HCT116 (cell line): ENCODE measurements at regions not wholly inside any gene's neighbourhood (a gene's known extent, or its start where the extent isn't known, plus 50 kb on each side); places are given as distances from the start of the nearest gene placed in this dataset.

Experiments
- ATAC-seq: fragments of 200-7000 bp; cut with Tn5 transposase; 2 replicates; pipeline ENCODE4 v1.9.1; 2020; ENCODE audit warnings: mild to moderate bottlenecking, moderate library complexity
- BruUV-seq: library from RNA; stranded (reverse); fragments of 400-500 nt; replicated peaks from 2 replicates; lab custom pipeline; 2021; lab: Mats Ljungman, UMichigan
- CTCF ChIA-PET: fragments of 300-600 bp; sonication (Branson Sonifier 250); formaldehyde crosslinking; loops from one replicate; lab custom pipeline; 2021; ENCODE audit warnings: antibody characterized with exemption; lab: Charles Lee
- POLR2A ChIA-PET: fragments of 300-600, 350-600 bp; sonication (Branson Sonifier 250); formaldehyde crosslinking; loops from one replicate; lab custom pipeline; 2021; ENCODE audit warnings: antibody characterized with exemption; lab: Charles Lee
- RAD21 ChIA-PET, 2 experiments: fragments of 300-600 bp; sonication (Branson Sonifier 250); formaldehyde crosslinking; loops; one replicate each; lab custom pipeline; 2023; ENCODE audit warnings: low total read pairs in 2 of 2; ENCODE audit not compliant: uncharacterized antibody in 2 of 2, unreplicated experiment in 2 of 2, low non-redundant PET in 1 of 2; lab: Charles Lee
- DNase-seq: peaks from one replicate; pipeline ENCODE4 v3.0.0-alpha.2; 2010; ENCODE audit warnings: low read depth, low spot score
- H2AFZ ChIP-seq: fragments of 200-600 bp; shearing (Covaris generic), sonication (generic); 2 replicates; pipeline ENCODE4 v1.6.1; 2017; ENCODE audit warnings: low read depth, mixed run types, mixed read lengths, antibody characterized with exemption, low read length; ENCODE audit not compliant: poor library complexity, severe bottlenecking
- H3K27ac ChIP-seq: 2 replicates; pipeline ENCODE4 v1.5.1; 2012; ENCODE audit warnings: low read depth, low read length
- H3K27me3 ChIP-seq: fragments of 200-600 bp; sonication (generic); 2 replicates; pipeline ENCODE4 v1.6.1; 2016; ENCODE audit warnings: mixed run types, low read length, mixed read lengths; ENCODE audit not compliant: insufficient read depth
- H3K36me3 ChIP-seq, 2 experiments: fragments of 200-500 bp in 1 of 2; fragments of 200-600 bp in 1 of 2; sonication (Bioruptor generic) in 1 of 2; sonication (generic) in 1 of 2; 2 replicates each; pipeline versions ENCODE4 v1.5.1 to v1.6.1; 2014 to 2016; ENCODE audit warnings: low read length in 2 of 2, inconsistent platforms in 1 of 2, mixed read lengths in 1 of 2, mixed run types in 1 of 2; ENCODE audit not compliant: insufficient read depth in 2 of 2, control insufficient read depth in 1 of 2
- H3K4me1 ChIP-seq, 2 experiments: fragments of 200-600 bp in 1 of 2; sonication (generic) in 1 of 2; 2 replicates each; pipeline versions ENCODE4 v1.5.1 to v1.6.1; 2012 to 2017; ENCODE audit warnings: low read length in 2 of 2, inconsistent platforms in 1 of 2, mild to moderate bottlenecking in 1 of 2, mixed read lengths in 1 of 2, mixed run types in 1 of 2, moderate library complexity in 1 of 2; ENCODE audit not compliant: insufficient read depth in 2 of 2, control insufficient read depth in 1 of 2
- H3K4me2 ChIP-seq: fragments of 200-600 bp; sonication (generic); 2 replicates; pipeline ENCODE4 v1.6.1; 2017; ENCODE audit warnings: mixed run types, low read length, mixed read lengths
- H3K4me3 ChIP-seq, 2 experiments: fragments of 200-600 bp in 1 of 2; sonication (generic) in 1 of 2; replicated peaks in 1 of 2; 2 replicates each; pipeline ENCODE4 v1.5.1; 2011 to 2016; ENCODE audit warnings: low read length in 2 of 2, control low read depth in 1 of 2, low read depth in 1 of 2, mild to moderate bottlenecking in 1 of 2, mixed read lengths in 1 of 2, mixed run types in 1 of 2
- H3K79me2 ChIP-seq: fragments of 200-600 bp; sonication (generic); 2 replicates; pipeline ENCODE4 v1.6.1; 2017; ENCODE audit warnings: mild to moderate bottlenecking, mixed run types, low read length, moderate library complexity, mixed read lengths; ENCODE audit not compliant: insufficient read depth
- H3K9ac ChIP-seq: fragments of 200-600 bp; sonication (generic); 2 replicates; pipeline ENCODE4 v1.6.1; 2016; ENCODE audit warnings: low read length, mixed read lengths
- H3K9me2 ChIP-seq: fragments of 200-600 bp; sonication (generic), shearing (Covaris generic); 2 replicates; pipeline ENCODE4 v1.6.1; 2017; ENCODE audit warnings: mixed run types, mild to moderate bottlenecking, moderate library complexity; ENCODE audit not compliant: insufficient read depth
- H3K9me3 ChIP-seq, 2 experiments: fragments of 200-500 bp in 1 of 2; fragments of 200-600 bp in 1 of 2; sonication (Bioruptor generic) in 1 of 2; sonication (generic) in 1 of 2; 2 replicates each; pipeline ENCODE4 v1.6.1; 2014 to 2017; ENCODE audit warnings: low read length in 2 of 2, mixed read lengths in 2 of 2, inconsistent platforms in 1 of 2, low read depth in 1 of 2, mild to moderate bottlenecking in 1 of 2, mixed run types in 1 of 2, moderate library complexity in 1 of 2; ENCODE audit not compliant: control insufficient read depth in 1 of 2, insufficient read depth in 1 of 2
- H4K20me1 ChIP-seq: fragments of 200-600 bp; sonication (generic), shearing (Covaris generic); 2 replicates; pipeline ENCODE4 v1.6.1; 2017; ENCODE audit warnings: mixed run types, mild to moderate bottlenecking, moderate library complexity; ENCODE audit not compliant: insufficient read depth
- ELF1 ChIP-seq: IDR thresholded peaks from 2 replicates; pipeline ENCODE4 v1.6.1; 2012; ENCODE audit warnings: low read depth, borderline replicate concordance
- EZH2 ChIP-seq: fragments of 200-600 bp; sonication (generic); IDR thresholded peaks from 2 replicates; pipeline ENCODE4 v1.6.1; 2017; ENCODE audit warnings: antibody characterized with exemption, mixed run types
- FOSL1 ChIP-seq: IDR thresholded peaks from 2 replicates; pipeline ENCODE4 v1.6.1; 2012; ENCODE audit warnings: low read depth
- JUND ChIP-seq: IDR thresholded peaks from 2 replicates; pipeline ENCODE4 v1.6.1; 2012
- MAX ChIP-seq: IDR thresholded peaks from 2 replicates; pipeline ENCODE4 v1.6.1; 2012
- POLR2A ChIP-seq: IDR thresholded peaks from 2 replicates; pipeline ENCODE4 v1.7.0; 2011; ENCODE audit warnings: borderline replicate concordance; ENCODE audit not compliant: insufficient read depth, insufficient read length; ENCODE audit errors: extremely low read depth
- POLR2AphosphoS5 ChIP-seq: IDR thresholded peaks from 2 replicates; pipeline ENCODE4 v1.6.1; 2011; ENCODE audit warnings: mild to moderate bottlenecking, low read depth, low read length, moderate library complexity
- RAD21 ChIP-seq: IDR thresholded peaks from 2 replicates; pipeline ENCODE4 v1.6.1; 2012; ENCODE audit warnings: low read depth, mild to moderate bottlenecking
- YY1 ChIP-seq: IDR thresholded peaks from 2 replicates; pipeline ENCODE4 v1.6.1; 2011; ENCODE audit warnings: low read length, low read depth, moderate library complexity, mild to moderate bottlenecking; ENCODE audit not compliant: insufficient replicate concordance; ENCODE audit errors: extremely low read depth
- ZFX ChIP-seq: fragments of 450-650 bp; IDR thresholded peaks from 2 replicates; pipeline ENCODE4 v1.6.1; 2017
- ZNF274 ChIP-seq: fragments of 200-500 bp; sonication (Bioruptor generic); IDR thresholded peaks from 2 replicates; pipeline ENCODE4 v1.6.1; 2014; ENCODE audit warnings: mild to moderate bottlenecking, low read depth, low read length, inconsistent platforms
- intact Hi-C: fragments of 100-400 bp; cut with micrococcal nuclease; formaldehyde crosslinking; loops from 2 replicates; pipeline ENCODE4 v1.10.0; 2022
- TF ChIP-seq, protein P1 (sequence below): IDR thresholded peaks from 2 replicates; pipeline ENCODE4 v1.6.1; 2011; ENCODE audit warnings: mild to moderate bottlenecking, low read length, moderate library complexity; ENCODE audit not compliant: insufficient replicate concordance; ENCODE audit errors: extremely low read depth

DNA sequence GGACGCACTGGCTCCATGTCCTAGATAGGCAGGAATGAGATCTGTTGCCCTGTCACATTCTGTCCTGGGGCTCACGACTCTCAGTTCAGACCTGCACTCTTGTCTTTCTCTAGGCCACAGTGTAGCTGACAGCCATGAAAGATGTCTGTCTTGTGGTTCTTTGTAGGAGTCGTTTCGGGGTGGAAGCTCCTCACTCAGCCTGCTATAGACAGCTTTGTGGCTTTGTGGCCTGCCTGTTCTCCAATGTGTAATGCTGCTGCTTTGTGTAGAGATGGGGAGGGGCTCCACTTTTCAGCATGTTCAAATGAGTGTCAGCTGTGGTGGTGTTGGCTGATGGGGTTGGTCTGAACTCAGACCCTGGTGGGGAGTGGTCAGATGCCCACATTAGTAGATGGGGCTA, 410.7 kb downstream of the ACTR3B start:
- H3K4me2 ChIP-seq, result no peak overlapping the region
- no peak for DNase-seq
- H3K4me3 ChIP-seq, result no peak overlapping the region
- TF ChIP-seq ELF1 (no peak), FOSL1 (no peak), ZNF274 (no peak), RAD21 (no peak), MAX (no peak), JUND (no peak), POLR2AphosphoS5 (no peak), POLR2A (no peak), EZH2 (no peak), ZFX (no peak), YY1 (no peak)
- TF ChIP-seq, protein P1, sequence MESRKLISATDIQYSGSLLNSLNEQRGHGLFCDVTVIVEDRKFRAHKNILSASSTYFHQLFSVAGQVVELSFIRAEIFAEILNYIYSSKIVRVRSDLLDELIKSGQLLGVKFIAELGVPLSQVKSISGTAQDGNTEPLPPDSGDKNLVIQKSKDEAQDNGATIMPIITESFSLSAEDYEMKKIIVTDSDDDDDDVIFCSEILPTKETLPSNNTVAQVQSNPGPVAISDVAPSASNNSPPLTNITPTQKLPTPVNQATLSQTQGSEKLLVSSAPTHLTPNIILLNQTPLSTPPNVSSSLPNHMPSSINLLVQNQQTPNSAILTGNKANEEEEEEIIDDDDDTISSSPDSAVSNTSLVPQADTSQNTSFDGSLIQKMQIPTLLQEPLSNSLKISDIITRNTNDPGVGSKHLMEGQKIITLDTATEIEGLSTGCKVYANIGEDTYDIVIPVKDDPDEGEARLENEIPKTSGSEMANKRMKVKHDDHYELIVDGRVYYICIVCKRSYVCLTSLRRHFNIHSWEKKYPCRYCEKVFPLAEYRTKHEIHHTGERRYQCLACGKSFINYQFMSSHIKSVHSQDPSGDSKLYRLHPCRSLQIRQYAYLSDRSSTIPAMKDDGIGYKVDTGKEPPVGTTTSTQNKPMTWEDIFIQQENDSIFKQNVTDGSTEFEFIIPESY, result no peak
- TF ChIP-seq, all 23 proteins: peak for 0
- Histone ChIP-seq H3K4me1 (no peaks in the 10 kb centered on the region), H3K79me2 (no peaks in the 10 kb centered on the region), H2AFZ (no peak overlapping the region), H3K9ac (no peak overlapping the region), H3K27ac (no peak overlapping the region), H3K36me3 (no peaks in the 10 kb centered on the region), H4K20me1 (no peaks in the 10 kb centered on the region), H3K9me2 (no peaks in the 10 kb centered on the region), H3K27me3 (no peaks in the 10 kb centered on the region), H3K9me3 (no peaks in the 10 kb centered on the region)
- ChIA-PET POLR2A (no interaction called here), RAD21 (no interaction called here), CTCF (no interaction called here)
- ATAC-seq, result no peak
- BruUV-seq, result no TSS peak
- intact Hi-C loops, result no loop called here
